RWPE2 (cell line): ENCODE measurements at regions not wholly inside any gene's neighbourhood (a gene's known extent, or its start where the extent isn't known, plus 50 kb on each side); places are given as distances from the start of the nearest gene placed in this dataset.

Source experiments
- ATAC-seq: fragments of 200-7000 bp; cut with Tn5 transposase; 3 replicates; pipeline ENCODE4 v1.9.1; 2021; ENCODE audit warnings: low read depth
- DNase-seq: peaks from one replicate; pipeline ENCODE4 v3.0.0-alpha.2; 2020; ENCODE audit warnings: low spot score
- H3K27ac ChIP-seq: fragments of 450-650 bp; 2 replicates; pipeline ENCODE4 v1.5.1; 2017; ENCODE audit warnings: mild to moderate bottlenecking; ENCODE audit not compliant: poor library complexity, severe bottlenecking
- H3K27me3 ChIP-seq: fragments of 250-450 bp; sonication (Bioruptor Pico); 2 replicates; pipeline ENCODE4 v1.5.1; 2021; ENCODE audit warnings: mild to moderate bottlenecking, moderate library complexity; ENCODE audit not compliant: insufficient read depth, poor library complexity, severe bottlenecking
- H3K36me3 ChIP-seq: fragments of 250-450 bp; sonication (Bioruptor Pico); 2 replicates; pipeline ENCODE4 v1.5.1; 2020; ENCODE audit warnings: low read depth, mild to moderate bottlenecking, moderate library complexity
- H3K4me1 ChIP-seq: fragments of 250-450 bp; sonication (Bioruptor Pico); 2 replicates; pipeline ENCODE4 v1.5.1; 2021; ENCODE audit warnings: mild to moderate bottlenecking, moderate library complexity; ENCODE audit not compliant: insufficient read depth, poor library complexity, severe bottlenecking
- H3K4me3 ChIP-seq: fragments of 250-450 bp; sonication (Bioruptor Pico); 2 replicates; pipeline ENCODE4 v1.5.1; 2021; ENCODE audit warnings: mild to moderate bottlenecking, moderate library complexity; ENCODE audit not compliant: severe bottlenecking
- H3K9me3 ChIP-seq: fragments of 250-450 bp; sonication (Bioruptor Pico); 2 replicates; pipeline ENCODE4 v1.5.1; 2021; ENCODE audit warnings: mild to moderate bottlenecking, moderate library complexity; ENCODE audit not compliant: severe bottlenecking
- CTCF ChIP-seq: fragments of 450-650 bp; IDR thresholded peaks from one replicate; pipeline ENCODE4 v1.5.1; 2017; ENCODE audit warnings: mild to moderate bottlenecking, moderate library complexity; ENCODE audit not compliant: poor library complexity, severe bottlenecking

- Histone ChIP-seq H3K27me3 (peaks cover 36% of the 10 kb centered on the region), H3K36me3 (no peaks in the 10 kb centered on the region), H3K9me3 (no peaks in the 10 kb centered on the region), H3K4me1 (no peaks in the 10 kb centered on the region), H3K27ac (no peak overlapping the region), H3K4me3 (no peak overlapping the region)
- ATAC-seq (no peak), DNase-seq (peak; percentile 61)
- TF ChIP-seq CTCF = no peak
These were observed 106.0 kb upstream of the CDH4 start for GRCh38 chr20:61146023-61146422.

- Histone ChIP-seq H3K9me3 (no peaks in the 10 kb centered on the region), H3K4me3 (no peak overlapping the region), H3K36me3 (no peaks in the 10 kb centered on the region), H3K27me3 (peaks cover 18% of the 10 kb centered on the region), H3K4me1 (no peaks in the 10 kb centered on the region), H3K27ac (no peak overlapping the region)
- no peak for TF ChIP-seq CTCF
- DNase-seq = no peak
- ATAC-seq = no peak
These were observed 102.4 kb upstream of the CDH4 start for GRCh38 chr20:61149636-61150035.

GRCh38 chr20:61157301-61157700 is 94.8 kb upstream of the CDH4 start:
- Histone ChIP-seq H3K9me3 (no peaks in the 10 kb centered on the region), H3K36me3 (no peaks in the 10 kb centered on the region), H3K27ac (no peak overlapping the region), H3K4me1 (peaks cover 4% of the 10 kb centered on the region), H3K27me3 (no peaks in the 10 kb centered on the region), H3K4me3 (no peak overlapping the region)
- TF ChIP-seq CTCF = no peak
- DNase-seq (peak; percentile 72), ATAC-seq (no peak; the same call in 2 of the 3 replicates)

GRCh38 chr20:61159957-61160686 is 91.9 kb upstream of the CDH4 start:
- no peak for ATAC-seq
- Histone ChIP-seq H3K27me3 (no peaks in the 10 kb centered on the region), H3K36me3 (no peaks in the 10 kb centered on the region), H3K4me1 (peaks cover 4% of the 10 kb centered on the region), H3K27ac (no peak overlapping the region), H3K4me3 (no peak overlapping the region), H3K9me3 (no peaks in the 10 kb centered on the region)
- no peak for TF ChIP-seq CTCF
- peak; percentile 63 for DNase-seq

GRCh38 chr20:61161726-61162390 is 90.2 kb upstream of the CDH4 start:
- ATAC-seq = no peak

More at GRCh38 chr20:61161726-61162390, 90.2 kb upstream of the CDH4 start:
- Histone ChIP-seq H3K27me3 (no peaks in the 10 kb centered on the region), H3K9me3 (no peaks in the 10 kb centered on the region), H3K4me3 (no peak overlapping the region), H3K4me1 (peaks cover 12% of the 10 kb centered on the region), H3K27ac (no peak overlapping the region), H3K36me3 (no peaks in the 10 kb centered on the region)
- peak; percentile 75 for TF ChIP-seq CTCF
- DNase-seq = peak; percentile 25
